Vagina (tissue), 2 donors: ENCODE measurements at regions not wholly inside any gene's neighbourhood (a gene's known extent, or its start where the extent isn't known, plus 50 kb on each side); places are given as distances from the start of the nearest gene placed in this dataset.

Experiments
- DNase-seq, 2 donors: peaks; one replicate each; pipeline ENCODE4 v3.0.0-alpha.2; 2017; ENCODE audit errors: extremely low spot score in 2 of 2
- H3K27ac ChIP-seq: fragments of 200-600 bp; sonication (generic); one replicate; pipeline ENCODE4 v1.5.1; 2019
- H3K27me3 ChIP-seq: fragments of 200-600 bp; sonication (generic); one replicate; pipeline ENCODE4 v1.5.1; 2019
- H3K36me3 ChIP-seq, 2 donors: fragments of 200-600 bp; sonication (generic); one replicate each; pipeline ENCODE4 v1.5.1; 2017 to 2019
- H3K4me1 ChIP-seq: fragments of 200-600 bp; sonication (generic); one replicate; pipeline ENCODE4 v1.5.1; 2019
- H3K4me3 ChIP-seq, 2 donors: fragments of 200-600 bp; sonication (generic); 1 replicate in 1 of 2; 2 replicates in 1 of 2; pipeline ENCODE4 v1.5.1; 2016 to 2019
- H3K9me3 ChIP-seq: fragments of 200-600 bp; sonication (generic); one replicate; pipeline ENCODE4 v1.5.1; 2019
- POLR2A ChIP-seq, 2 donors: fragments of 450-650 bp; IDR thresholded peaks; one replicate each; pipeline ENCODE4 v1.6.1; 2017; ENCODE audit warnings: antibody characterized with exemption in 2 of 2, mild to moderate bottlenecking in 2 of 2, moderate library complexity in 2 of 2
- POLR2AphosphoS5 ChIP-seq, 2 donors: sonication (generic); formaldehyde crosslinking; IDR thresholded peaks; one replicate each; pipeline ENCODE4 v1.9.0; 2017; ENCODE audit warnings: antibody characterized with exemption in 2 of 2, mild to moderate bottlenecking in 2 of 2, low read depth in 1 of 2; ENCODE audit not compliant: insufficient read depth in 1 of 2
- intact Hi-C: fragments of 100-400 bp; cut with DNase I; formaldehyde crosslinking; loops from one replicate; pipeline ENCODE4 v1.15.1; 2023
- TF ChIP-seq, protein P1 (sequence below), 3 experiments: fragments of 450-650 bp in 2 of 3; fragments of 200-600 bp in 1 of 3; sonication (generic) in 1 of 3; IDR thresholded peaks; one replicate each; pipeline ENCODE4 v1.5.1; 2017 to 2019; ENCODE audit warnings: antibody characterized with exemption in 3 of 3, mild to moderate bottlenecking in 2 of 3, moderate library complexity in 2 of 3

DNA sequence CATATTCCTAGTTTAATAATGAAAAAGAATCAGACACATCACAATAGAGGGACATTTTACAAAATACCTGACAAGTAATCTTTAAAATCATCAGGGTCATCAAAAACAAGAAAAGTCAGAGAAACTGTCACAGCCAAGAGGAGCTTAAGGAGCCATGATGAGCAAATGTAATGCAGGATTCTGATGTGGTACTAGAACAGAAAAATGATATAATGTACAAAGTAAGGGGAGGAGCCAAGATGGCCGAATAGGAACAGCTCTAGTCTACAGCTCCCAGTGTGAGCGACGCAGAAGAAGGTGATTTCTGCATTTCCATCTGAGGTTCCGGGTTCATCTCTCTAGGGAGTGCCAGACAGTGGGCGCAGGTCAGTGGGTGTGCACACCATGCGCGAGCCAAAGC lies 198.0 kb upstream of the FAT3 start:
- no peaks in the 10 kb centered on the region for H3K9me3 ChIP-seq
- no peaks in the 10 kb centered on the region for H3K27me3 ChIP-seq
- H3K4me1 ChIP-seq = no peaks in the 10 kb centered on the region
- H3K36me3 ChIP-seq = no peaks in the 10 kb centered on the region
- TF ChIP-seq POLR2AphosphoS5 (IDR thresholded peaks at IDR 0.05; ENCODE audit: insufficient read depth in 1 of 2, low read depth in 1 of 2) (no peak), POLR2A (IDR thresholded peaks at IDR 0.05) (no peak)
- TF ChIP-seq, protein P1, sequence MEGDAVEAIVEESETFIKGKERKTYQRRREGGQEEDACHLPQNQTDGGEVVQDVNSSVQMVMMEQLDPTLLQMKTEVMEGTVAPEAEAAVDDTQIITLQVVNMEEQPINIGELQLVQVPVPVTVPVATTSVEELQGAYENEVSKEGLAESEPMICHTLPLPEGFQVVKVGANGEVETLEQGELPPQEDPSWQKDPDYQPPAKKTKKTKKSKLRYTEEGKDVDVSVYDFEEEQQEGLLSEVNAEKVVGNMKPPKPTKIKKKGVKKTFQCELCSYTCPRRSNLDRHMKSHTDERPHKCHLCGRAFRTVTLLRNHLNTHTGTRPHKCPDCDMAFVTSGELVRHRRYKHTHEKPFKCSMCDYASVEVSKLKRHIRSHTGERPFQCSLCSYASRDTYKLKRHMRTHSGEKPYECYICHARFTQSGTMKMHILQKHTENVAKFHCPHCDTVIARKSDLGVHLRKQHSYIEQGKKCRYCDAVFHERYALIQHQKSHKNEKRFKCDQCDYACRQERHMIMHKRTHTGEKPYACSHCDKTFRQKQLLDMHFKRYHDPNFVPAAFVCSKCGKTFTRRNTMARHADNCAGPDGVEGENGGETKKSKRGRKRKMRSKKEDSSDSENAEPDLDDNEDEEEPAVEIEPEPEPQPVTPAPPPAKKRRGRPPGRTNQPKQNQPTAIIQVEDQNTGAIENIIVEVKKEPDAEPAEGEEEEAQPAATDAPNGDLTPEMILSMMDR (IDR thresholded peaks at IDR 0.05) = no peak
- H3K4me3 ChIP-seq = no peak overlapping the region
- H3K27ac ChIP-seq = no peak overlapping the region
- DNase-seq = no peak
- intact Hi-C loops = no loop called here

DNA sequence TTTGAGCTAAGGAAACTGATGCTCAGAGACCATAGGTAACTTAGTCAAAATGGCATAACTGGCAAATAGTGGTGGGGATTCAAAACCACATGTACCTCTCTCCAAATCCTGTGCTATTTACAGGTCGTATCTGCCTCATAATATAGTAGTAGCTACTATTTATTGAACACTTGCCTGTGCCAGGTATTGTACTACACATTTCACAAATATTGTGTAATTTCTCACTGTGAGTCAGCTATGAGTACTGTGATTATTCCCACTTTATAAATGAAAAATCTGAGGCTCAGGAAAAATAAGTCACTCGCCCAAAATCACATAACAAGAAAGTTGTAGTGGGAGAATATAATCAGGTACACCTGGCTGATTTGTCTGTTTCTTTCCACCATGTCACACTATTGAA lies 199.8 kb upstream of the FAT3 start:
- DNase-seq = no peak
- H3K9me3 ChIP-seq = no peaks in the 10 kb centered on the region
- no peak overlapping the region for H3K27ac ChIP-seq
- H3K36me3 ChIP-seq = no peaks in the 10 kb centered on the region
- no peaks in the 10 kb centered on the region for H3K4me1 ChIP-seq
- TF ChIP-seq POLR2A (IDR thresholded peaks at IDR 0.05) = no peak
- no peak for TF ChIP-seq POLR2AphosphoS5 (IDR thresholded peaks at IDR 0.05; ENCODE audit: insufficient read depth in 1 of 2, low read depth in 1 of 2)
- TF ChIP-seq, protein P1 (IDR thresholded peaks at IDR 0.05) = no peak
- intact Hi-C loops = no loop called here
- H3K27me3 ChIP-seq = no peaks in the 10 kb centered on the region
- H3K4me3 ChIP-seq = no peak overlapping the region

DNA sequence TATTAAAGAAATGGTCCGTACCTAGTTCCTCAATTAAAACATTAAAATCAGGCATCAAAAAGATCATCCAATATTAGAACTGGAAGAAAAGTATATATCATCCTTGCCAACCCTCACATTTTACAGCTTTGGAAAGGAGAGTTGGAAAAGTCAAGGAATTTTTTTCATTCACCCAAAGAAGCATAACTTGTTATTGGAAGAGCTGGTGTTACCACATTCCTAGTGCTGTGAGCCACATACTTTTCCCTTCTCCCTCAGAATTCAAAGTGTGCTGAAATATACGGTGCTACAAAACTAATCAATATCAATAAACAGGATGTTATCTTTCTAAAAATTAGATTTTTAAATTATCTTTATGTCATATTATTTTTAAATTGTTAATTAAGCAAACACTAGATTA lies 202.1 kb upstream of the FAT3 start:
- TF ChIP-seq POLR2AphosphoS5 (IDR thresholded peaks at IDR 0.05; ENCODE audit: insufficient read depth in 1 of 2, low read depth in 1 of 2) = no peak
- no peak for TF ChIP-seq POLR2A (IDR thresholded peaks at IDR 0.05)
- TF ChIP-seq, protein P1 (IDR thresholded peaks at IDR 0.05) = no peak
- DNase-seq = no peak

DNA sequence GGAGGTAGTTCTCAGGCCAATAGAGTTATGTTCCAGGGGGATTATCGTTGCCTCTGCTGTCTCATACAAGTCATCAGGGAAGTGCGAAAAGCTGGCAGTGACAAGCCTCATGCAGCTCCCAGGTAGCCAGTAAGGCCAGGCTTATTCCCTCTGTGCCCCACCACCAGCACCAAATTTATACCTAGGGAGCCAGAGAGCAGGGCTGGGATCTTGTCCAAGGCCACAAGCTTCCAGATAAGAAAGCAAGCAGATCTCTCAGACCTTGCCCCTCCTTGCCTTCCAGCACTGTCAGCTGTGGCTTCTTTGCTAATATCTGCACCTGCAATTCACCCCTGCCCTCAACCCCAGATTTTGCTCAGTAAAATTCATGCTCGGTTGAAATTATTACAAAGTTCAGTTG lies 206.3 kb upstream of the FAT3 start:
- intact Hi-C loops = no loop called here
- TF ChIP-seq, protein P1 (IDR thresholded peaks at IDR 0.05) = no peak
- no peak for TF ChIP-seq POLR2AphosphoS5 (IDR thresholded peaks at IDR 0.05; ENCODE audit: insufficient read depth in 1 of 2, low read depth in 1 of 2)
- no peak for TF ChIP-seq POLR2A (IDR thresholded peaks at IDR 0.05)
- no peaks in the 10 kb centered on the region for H3K4me1 ChIP-seq

More for the DNA sequence above, 202.1 kb upstream of the FAT3 start:
- no peaks in the 10 kb centered on the region for H3K9me3 ChIP-seq
- intact Hi-C loops = no loop called here
- H3K27me3 ChIP-seq = no peaks in the 10 kb centered on the region
- no peak overlapping the region for H3K27ac ChIP-seq
- no peaks in the 10 kb centered on the region for H3K36me3 ChIP-seq
- no peak overlapping the region for H3K4me3 ChIP-seq
- H3K4me1 ChIP-seq = no peaks in the 10 kb centered on the region

DNA sequence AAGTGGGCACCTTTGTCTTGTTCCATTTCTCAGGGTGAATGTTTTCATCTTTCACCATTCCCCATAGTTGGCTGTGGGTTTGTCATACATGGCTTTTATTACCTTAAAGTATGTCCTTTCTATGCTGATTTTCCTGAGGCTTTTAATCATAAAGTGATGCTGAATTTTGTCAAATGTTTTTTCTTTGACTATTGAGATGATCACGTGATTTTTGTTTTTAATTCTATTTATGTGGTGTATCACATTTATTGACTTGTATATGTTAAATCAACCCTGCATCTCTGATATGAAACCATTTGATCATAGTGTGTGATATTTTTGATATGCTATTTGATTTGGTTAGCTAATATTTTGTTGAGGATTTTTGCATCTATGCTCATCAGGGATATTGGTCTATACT lies 216.4 kb upstream of the FAT3 start:
- H3K27me3 ChIP-seq = no peaks in the 10 kb centered on the region
- no peak overlapping the region for H3K4me3 ChIP-seq
- H3K36me3 ChIP-seq = no peaks in the 10 kb centered on the region
- intact Hi-C loops = no loop called here
- H3K27ac ChIP-seq = no peak overlapping the region
- DNase-seq = no peak
- TF ChIP-seq, protein P1 (IDR thresholded peaks at IDR 0.05) = no peak
- TF ChIP-seq POLR2AphosphoS5 (IDR thresholded peaks at IDR 0.05; ENCODE audit: insufficient read depth in 1 of 2, low read depth in 1 of 2) = no peak
- no peak for TF ChIP-seq POLR2A (IDR thresholded peaks at IDR 0.05)
- no peaks in the 10 kb centered on the region for H3K9me3 ChIP-seq
- H3K4me1 ChIP-seq = no peaks in the 10 kb centered on the region

More for the DNA sequence above, 206.3 kb upstream of the FAT3 start:
- H3K9me3 ChIP-seq = no peaks in the 10 kb centered on the region
- no peak overlapping the region for H3K4me3 ChIP-seq
- H3K27ac ChIP-seq = no peak overlapping the region
- no peaks in the 10 kb centered on the region for H3K36me3 ChIP-seq
- no peaks in the 10 kb centered on the region for H3K27me3 ChIP-seq
- DNase-seq = no peak
